ENCODE measurements at regions not wholly inside any gene's neighbourhood (a gene's known extent, or its start where the extent isn't known, plus 50 kb on each side); places are given as distances from the start of the nearest gene placed in this dataset.

- DNase-seq (ENCODE audit: low read depth in 2 of 2) = no peak
Measured at GRCh38 chr7:112882991-112883390, 92.8 kb upstream of the TMEM168 start.

GRCh38 chr7:112882511-112882910, 92.3 kb upstream of the TMEM168 start:
- no peak for DNase-seq (ENCODE audit: low read depth in 2 of 2)

DNA sequence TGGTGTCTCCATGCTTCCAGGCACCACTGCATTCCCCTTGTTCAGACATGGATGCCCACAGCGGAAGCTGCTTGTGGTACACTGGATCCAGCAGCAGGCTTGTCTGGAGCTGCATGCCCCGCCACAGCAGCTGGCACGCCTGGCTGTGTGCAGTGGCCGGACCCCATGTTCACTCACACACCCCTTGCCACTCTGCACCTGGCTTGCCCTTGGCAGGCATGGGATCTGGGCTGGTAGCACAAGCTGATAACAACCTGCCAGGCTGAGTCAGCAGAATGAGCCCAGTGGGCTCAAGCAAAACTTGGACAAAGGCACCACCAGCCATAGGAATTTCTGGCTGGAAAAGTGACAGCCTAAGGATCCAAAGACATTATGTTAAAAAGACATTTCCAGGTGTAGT, 91.8 kb upstream of the TMEM168 start:
- no peak for DNase-seq (ENCODE audit: low read depth in 2 of 2)

GRCh38 chr7:112880818-112881418, 90.7 kb upstream of the TMEM168 start:
- no peak for DNase-seq (ENCODE audit: low read depth in 2 of 2)

DNA sequence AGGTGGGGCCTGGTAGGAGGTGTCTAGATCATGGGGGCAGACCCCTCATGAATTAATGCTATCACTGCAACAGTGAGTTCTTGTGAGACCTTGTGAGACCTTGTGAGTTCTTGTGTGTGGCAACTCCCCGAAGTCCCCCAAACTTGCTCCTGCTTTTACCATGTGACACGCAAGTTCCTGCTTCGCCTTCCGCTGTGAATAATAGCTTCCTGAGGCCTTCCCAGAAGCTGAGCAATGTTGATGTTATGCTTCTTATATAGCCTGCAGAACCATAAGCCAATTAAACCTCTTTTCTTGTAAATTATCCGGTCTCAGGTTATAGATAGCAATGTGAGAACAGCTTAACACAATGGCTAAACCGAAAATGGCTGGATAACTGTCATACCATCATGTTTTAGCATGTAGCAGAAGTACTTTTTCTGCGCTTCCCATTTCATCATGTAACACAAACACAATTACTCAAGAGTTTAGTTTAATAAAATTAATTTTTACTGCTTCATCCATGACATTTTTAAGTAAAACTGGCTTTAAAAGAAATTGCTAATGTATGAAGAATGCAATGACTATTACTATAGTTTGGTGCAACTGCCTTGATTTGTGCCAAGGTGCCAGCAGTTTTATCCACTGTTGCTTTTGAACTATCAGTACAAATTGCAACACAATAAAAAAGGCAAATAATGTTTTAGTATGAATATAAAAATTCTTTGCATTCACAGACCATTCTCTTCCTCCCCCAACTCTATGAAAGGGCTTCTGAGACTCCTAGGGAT, 87.7 kb upstream of the TMEM168 start:
- no peak for DNase-seq (ENCODE audit: low read depth in 2 of 2)

- DNase-seq (ENCODE audit: low read depth in 2 of 2) = no peak
Measured at GRCh38 chr7:112876877-112877276, 86.7 kb upstream of the TMEM168 start.

- DNase-seq (ENCODE audit: low read depth in 2 of 2) = no peak
Measured at GRCh38 chr7:112874909-112875308, 84.7 kb upstream of the TMEM168 start.

DNA sequence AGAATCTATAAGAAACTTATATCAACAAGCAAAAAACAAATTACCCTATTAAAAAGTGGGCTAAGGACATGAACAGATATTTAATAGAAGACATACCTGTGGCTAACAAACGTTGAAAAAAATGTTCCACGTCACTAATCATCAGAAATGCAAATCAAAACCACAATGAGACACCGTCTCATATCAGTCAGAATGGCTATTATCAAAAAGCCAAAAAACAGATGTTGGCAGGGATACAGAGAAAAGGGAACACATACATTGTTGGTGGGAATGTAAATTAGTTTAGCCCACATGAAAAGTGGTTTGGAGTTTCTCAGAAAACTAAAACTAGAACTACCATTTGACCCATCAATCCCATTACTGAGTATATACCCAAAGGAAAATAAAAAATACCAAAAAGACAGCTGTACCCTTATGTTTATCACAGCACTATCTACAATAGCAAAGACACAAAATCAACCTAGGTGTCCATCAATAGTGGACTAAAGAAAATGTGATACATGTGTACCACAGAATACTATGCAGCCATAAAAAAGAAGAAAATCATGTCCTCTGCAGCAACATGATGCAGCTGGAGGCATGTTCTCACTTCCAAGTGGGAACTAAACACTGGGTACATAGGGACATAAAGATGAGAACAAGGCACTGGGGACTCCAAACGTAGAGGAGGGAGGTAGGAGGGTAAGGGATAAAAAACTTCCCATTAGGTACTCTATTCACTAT, 83.8 kb upstream of the TMEM168 start:
- no peak for DNase-seq (ENCODE audit: low read depth in 2 of 2)

GRCh38 chr7:112869111-112869774, 79.0 kb upstream of the TMEM168 start:
- DNase-seq (ENCODE audit: low read depth in 2 of 2) = peak; percentile 30 to 31

DNA sequence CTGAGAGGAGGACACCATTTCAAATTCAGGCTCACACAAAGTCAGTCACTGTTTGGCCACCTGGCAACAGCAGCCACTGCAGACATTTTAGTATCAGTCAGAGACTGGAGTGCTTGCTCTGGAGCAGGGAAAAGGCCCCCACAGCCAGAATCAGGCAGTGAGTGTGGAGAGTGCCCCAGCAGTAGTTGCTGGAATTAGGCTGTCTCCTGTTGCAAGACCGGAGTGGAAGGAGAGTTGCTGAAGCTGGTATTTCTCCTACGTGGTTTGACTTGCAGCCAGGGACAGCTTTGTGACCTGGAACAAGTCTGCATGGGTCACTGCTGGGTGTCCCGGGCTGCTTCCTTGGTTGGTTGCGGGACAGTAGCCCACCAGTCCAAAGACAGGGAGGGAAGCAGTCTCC, 78.4 kb upstream of the TMEM168 start:
- DNase-seq (ENCODE audit: low read depth in 2 of 2) = no peak

DNA sequence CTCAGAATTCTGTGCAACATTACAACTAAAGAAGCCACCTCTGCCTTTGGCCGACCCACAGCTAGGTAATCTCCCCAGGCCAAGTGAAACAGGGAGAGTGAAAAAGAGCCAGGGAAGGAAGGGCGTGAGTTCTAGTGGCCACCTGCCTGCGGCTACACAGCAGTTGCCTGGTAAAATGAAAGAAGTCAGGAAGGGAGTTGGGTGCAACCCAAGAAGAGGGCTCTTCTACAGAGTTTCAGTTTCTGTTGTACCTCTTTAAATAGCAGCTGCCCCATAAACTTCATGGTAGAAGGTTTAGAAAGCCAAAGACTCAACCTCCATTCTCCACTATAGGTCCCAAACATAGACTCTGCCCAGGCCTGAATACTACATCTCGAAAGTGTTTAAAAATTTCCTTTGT, 76.2 kb upstream of the TMEM168 start:
- DNase-seq (ENCODE audit: low read depth in 2 of 2) = no peak

DNA sequence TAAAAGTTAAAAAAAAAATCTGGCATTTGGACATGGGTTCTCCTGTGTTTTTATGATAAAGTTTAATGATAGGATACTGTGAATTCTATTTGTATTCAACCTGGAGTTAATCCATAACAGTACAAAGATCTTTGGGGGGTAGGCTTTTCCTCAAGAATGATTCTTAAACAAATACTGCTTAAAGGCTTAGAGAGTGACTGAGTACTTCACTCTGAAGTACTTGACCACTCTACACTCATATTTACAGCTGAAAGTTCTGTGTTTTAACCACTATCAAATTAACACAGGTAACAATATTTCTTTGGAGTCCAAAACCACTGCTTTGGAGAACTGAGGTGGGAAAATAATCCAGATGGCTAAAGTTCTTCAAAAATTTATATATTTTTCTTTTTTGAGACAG, 74.2 kb upstream of the TMEM168 start:
- DNase-seq (ENCODE audit: low read depth in 2 of 2) = no peak

DNA sequence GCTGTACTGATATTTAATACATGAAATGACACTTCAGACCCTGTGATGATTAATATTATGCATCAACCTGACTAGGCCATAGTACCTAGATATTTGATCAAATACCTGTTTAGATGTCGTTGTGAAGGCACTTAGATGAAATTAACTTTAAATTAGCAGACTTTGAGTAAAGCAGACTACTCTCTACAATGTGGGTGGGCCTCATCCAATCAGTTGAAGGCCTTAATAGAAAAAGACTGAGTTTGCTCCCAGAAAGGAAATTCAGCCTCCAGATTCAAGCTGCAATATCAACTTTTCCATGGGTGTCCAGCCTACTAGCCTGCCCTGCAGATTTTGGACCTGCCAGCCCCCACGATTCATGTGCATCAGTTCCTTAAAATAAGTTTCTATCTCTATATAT, 68.6 kb upstream of the TMEM168 start:
- no peak for DNase-seq (ENCODE audit: low read depth in 2 of 2)

- DNase-seq (ENCODE audit: low read depth in 2 of 2) = no peak
Measured at GRCh38 chr7:112855227-112855626, 65.0 kb upstream of the TMEM168 start.

- DNase-seq (ENCODE audit: low read depth in 2 of 2) = no peak
Measured at GRCh38 chr7:112854169-112854568, 64.0 kb upstream of the TMEM168 start.

GRCh38 chr7:112853422-112853821, 63.2 kb upstream of the TMEM168 start:
- DNase-seq (ENCODE audit: low read depth in 2 of 2) = no peak

DNA sequence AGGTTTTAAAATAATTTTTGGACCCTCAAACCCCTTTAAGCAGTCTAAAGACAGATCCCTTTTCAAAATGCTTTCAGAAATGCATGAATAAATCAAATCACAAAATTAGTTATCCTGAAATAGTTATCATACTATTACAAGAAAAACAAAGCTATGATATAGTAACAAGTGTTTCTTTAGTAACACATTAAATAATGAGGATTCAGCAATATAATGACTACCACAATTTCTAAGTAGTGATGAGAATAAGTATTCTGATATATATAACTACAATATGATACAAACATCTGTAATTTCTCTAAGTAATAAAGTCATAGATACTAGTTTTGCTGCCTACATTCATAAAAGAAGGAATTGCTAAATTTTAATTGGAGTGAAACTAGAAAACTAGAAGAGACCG, 53.0 kb upstream of the TMEM168 start:
- no peak for DNase-seq (ENCODE audit: low read depth in 2 of 2)

Measured in stimulated activated CD4-positive, alpha-beta T cell treated with anti-CD3 and anti-CD28 coated beads, Interleukin-4, amount 100 ng/mL, for 48 hours (primary cell).